ENCODE measurements at regions not wholly inside any gene's neighbourhood (a gene's known extent, or its start where the extent isn't known, plus 50 kb on each side); places are given as distances from the start of the nearest gene placed in this dataset.

- TF ChIP-seq IRF5 (IDR thresholded peaks at IDR 0.05; ENCODE audit: borderline replicate concordance) (peak; percentile 79; the same call in 1 of the 2 replicates), SKIL (IDR thresholded peaks at IDR 0.05; ENCODE audit: low read depth, poor library complexity, severe bottlenecking) (peak; percentile 94), CBX3 (IDR thresholded peaks at IDR 0.05; ENCODE audit: borderline replicate concordance, low read depth) (no peak), NBN (IDR thresholded peaks at IDR 0.05) (peak; percentile 92), GATAD2B (conservative IDR thresholded peaks at IDR 0.05; ENCODE audit: low read depth) (peak; percentile 92), RELA (IDR thresholded peaks at IDR 0.05; ENCODE audit: borderline replicate concordance, partially characterized antibody) (no peak), TARDBP (IDR thresholded peaks at IDR 0.05; ENCODE audit: borderline replicate concordance) (0 out of 2 replicates have a peak, but pooled peaks have one; percentile 62), PML (IDR thresholded peaks at IDR 0.05; ENCODE audit: low read length) (peak; percentile 70), MTA3 (IDR thresholded peaks at IDR 0.05; ENCODE audit: borderline replicate concordance, low read length) (peak; percentile 99), ETV6 (conservative IDR thresholded peaks at IDR 0.05 in 1 of 2, IDR thresholded peaks at IDR 0.05 in 1 of 2; ENCODE audit: borderline replicate concordance in 1 of 2, low read depth in 1 of 2) (peak in 1 of 2 experiments; percentile 81; a peak in 2 of 4 replicates), TCF12 (IDR thresholded peaks at IDR 0.05; ENCODE audit: low read depth, low read length) (peak; percentile 85), ZNF687 (IDR thresholded peaks at IDR 0.05) (peak; percentile 68), PAX5 (IDR thresholded peaks at IDR 0.05; ENCODE audit: borderline replicate concordance, low read depth, low read length) (peak; percentile 89), IKZF1 (conservative IDR thresholded peaks at IDR 0.05) (peak; percentile 98), ZNF207 (IDR thresholded peaks at IDR 0.05; ENCODE audit: borderline replicate concordance) (no peak), PRDM15 (CRISPR knock-in tag; IDR thresholded peaks at IDR 0.05) (no peak), KDM1A (IDR thresholded peaks at IDR 0.05; ENCODE audit: borderline replicate concordance) (no peak), ZNF622 (IDR thresholded peaks at IDR 0.05) (no peak), IRF4 (IDR thresholded peaks at IDR 0.05; ENCODE audit: low read depth, low read length) (peak; percentile 90), EZH2 (IDR thresholded peaks at IDR 0.05; ENCODE audit: borderline replicate concordance, control insufficient read depth, low read depth, low read length) (no peak)
Measured at GRCh38 chr12:25020621-25021243, 71.8 kb upstream of the BCAT1 start (continued).
